Trophoblast cell (in vitro differentiated cells and primary cell): ENCODE measurements at regions not wholly inside any gene's neighbourhood (a gene's known extent, or its start where the extent isn't known, plus 50 kb on each side); places are given as distances from the start of the nearest gene placed in this dataset.

Source experiments
- DNase-seq, 2 donors: peaks; one replicate each; pipeline ENCODE4 v3.0.0-alpha.2; 2016
- H2AFZ ChIP-seq: 2 replicates; pipeline ENCODE4 v1.6.1; 2013; ENCODE audit warnings: low read length, moderate library complexity, mild to moderate bottlenecking; ENCODE audit not compliant: insufficient read depth, poor library complexity
- H2AK5ac ChIP-seq: 2 replicates; pipeline ENCODE4 v1.6.1; 2013; ENCODE audit warnings: mild to moderate bottlenecking, low read length
- H2BK120ac ChIP-seq: 2 replicates; pipeline ENCODE4 v1.6.1; 2013; ENCODE audit warnings: low read length, mild to moderate bottlenecking, moderate library complexity; ENCODE audit not compliant: insufficient read depth, poor library complexity
- H2BK12ac ChIP-seq: 2 replicates; pipeline ENCODE4 v1.6.1; 2013; ENCODE audit warnings: mild to moderate bottlenecking, low read length, moderate library complexity
- H2BK5ac ChIP-seq: 2 replicates; pipeline ENCODE4 v1.6.1; 2013; ENCODE audit warnings: low read length, low read depth, moderate library complexity, mild to moderate bottlenecking; ENCODE audit not compliant: poor library complexity
- H3K14ac ChIP-seq: 2 replicates; pipeline ENCODE4 v1.6.1; 2013; ENCODE audit warnings: mild to moderate bottlenecking, low read length
- H3K18ac ChIP-seq: 2 replicates; pipeline ENCODE4 v1.6.1; 2013; ENCODE audit warnings: mild to moderate bottlenecking, low read length
- H3K23ac ChIP-seq: 2 replicates; pipeline ENCODE4 v1.6.1; 2013; ENCODE audit warnings: low read length
- H3K27ac ChIP-seq: 2 replicates; pipeline ENCODE4 v1.5.1; 2013; ENCODE audit warnings: low read depth, mild to moderate bottlenecking, inconsistent platforms, low read length, moderate library complexity
- H3K27me3 ChIP-seq: 2 replicates; pipeline ENCODE4 v1.6.1; 2013; ENCODE audit warnings: inconsistent platforms, mild to moderate bottlenecking, low read length, moderate library complexity; ENCODE audit not compliant: insufficient read depth
- H3K36me3 ChIP-seq, 2 experiments: 1 replicate in 1 of 2; 2 replicates in 1 of 2; pipeline ENCODE4 v1.6.1; 2013; ENCODE audit warnings: low read length in 2 of 2, mild to moderate bottlenecking in 2 of 2, moderate library complexity in 1 of 2; ENCODE audit not compliant: insufficient read depth in 2 of 2, control insufficient read depth in 1 of 2
- H3K4ac ChIP-seq: 2 replicates; pipeline ENCODE4 v1.6.1; 2013; ENCODE audit warnings: low read depth, mild to moderate bottlenecking, low read length, moderate library complexity
- H3K4me1 ChIP-seq, 2 experiments: 1 replicate in 1 of 2; 2 replicates in 1 of 2; pipeline ENCODE4 v1.6.1; 2013; ENCODE audit warnings: low read length in 2 of 2, mild to moderate bottlenecking in 2 of 2, moderate library complexity in 1 of 2; ENCODE audit not compliant: insufficient read depth in 2 of 2, control insufficient read depth in 1 of 2
- H3K4me2 ChIP-seq: 2 replicates; pipeline ENCODE4 v1.6.1; 2013; ENCODE audit warnings: inconsistent platforms, mild to moderate bottlenecking, low read length, moderate library complexity
- H3K4me3 ChIP-seq: 2 replicates; pipeline ENCODE4 v1.5.1; 2013; ENCODE audit warnings: mild to moderate bottlenecking, low read depth, low read length, inconsistent platforms
- H3K79me1 ChIP-seq: one replicate; pipeline ENCODE4 v1.6.1; 2013; ENCODE audit warnings: low read length
- H3K79me2 ChIP-seq: 2 replicates; pipeline ENCODE4 v1.6.1; 2013; ENCODE audit warnings: low read length, mild to moderate bottlenecking; ENCODE audit not compliant: control insufficient read depth, insufficient read depth, poor library complexity
- H3K9ac ChIP-seq: 2 replicates; pipeline ENCODE4 v1.6.1; 2013; ENCODE audit warnings: mild to moderate bottlenecking, low read length
- H3K9me3 ChIP-seq: 2 replicates; pipeline ENCODE4 v1.6.1; 2013; ENCODE audit warnings: low read depth, mild to moderate bottlenecking, control low read depth, inconsistent platforms, low read length; ENCODE audit not compliant: insufficient read depth
- H4K12ac ChIP-seq: 2 replicates; pipeline ENCODE4 v1.6.1; 2013; ENCODE audit warnings: low read depth, mild to moderate bottlenecking, low read length, moderate library complexity
- H4K8ac ChIP-seq: 2 replicates; pipeline ENCODE4 v1.6.1; 2013; ENCODE audit warnings: low read depth, mild to moderate bottlenecking, low read length, moderate library complexity
- H4K91ac ChIP-seq: one replicate; pipeline ENCODE4 v1.6.1; 2013; ENCODE audit warnings: low read depth, mild to moderate bottlenecking, low read length, moderate library complexity
- WGBS: extraction: QIAGEN DNeasy Blood & Tissue Kit; methylation state at CpG from one replicate; pipeline ENCODE4 v1.1.7; 2013; ENCODE audit warnings: missing lambda C conversion rate; ENCODE audit not compliant: insufficient read length, insufficient coverage; ENCODE audit errors: extremely low coverage; 5-methylcytosine and 5-hydroxymethylcytosine counted together

DNA sequence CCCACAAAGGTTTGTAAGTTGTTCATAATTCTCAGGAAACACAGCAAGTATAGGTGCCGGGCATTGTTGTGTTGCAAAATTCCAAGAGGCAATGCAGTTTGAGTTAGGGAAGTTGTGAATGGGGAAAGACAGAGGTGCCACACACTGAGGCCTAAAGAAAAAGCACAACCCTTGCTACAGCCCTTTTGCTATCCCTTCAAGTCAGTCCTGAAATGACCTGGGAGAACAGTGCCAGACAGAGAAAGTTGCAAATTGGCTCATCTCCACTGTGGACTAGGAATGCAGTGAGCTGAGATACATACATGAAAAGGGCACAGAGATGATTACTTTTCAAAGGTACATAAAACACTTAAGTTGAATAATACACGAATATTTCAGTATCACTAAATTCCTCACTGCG is 213.3 kb upstream of the TMTC1 start:
- Histone ChIP-seq H3K27ac (no peak overlapping the region), H3K9ac (no peak overlapping the region), H3K4me2 (no peak overlapping the region), H4K91ac (no peak overlapping the region), H3K4me1 (no peaks in the 10 kb centered on the region), H3K36me3 (no peaks in the 10 kb centered on the region), H2BK120ac (no peak overlapping the region), H3K4ac (no peak overlapping the region), H3K4me3 (no peak overlapping the region), H3K23ac (no peak overlapping the region), H3K9me3 (no peaks in the 10 kb centered on the region), H3K14ac (no peak overlapping the region), H2BK12ac (no peak overlapping the region), H3K18ac (no peak overlapping the region), H2AFZ (no peak overlapping the region), H3K27me3 (no peaks in the 10 kb centered on the region), H2AK5ac (no peak overlapping the region), H3K79me2 (no peaks in the 10 kb centered on the region), H4K8ac (no peak overlapping the region), H4K12ac (no peak overlapping the region), H3K79me1 (no peaks in the 10 kb centered on the region), H2BK5ac (no peak overlapping the region)
- no peak for DNase-seq
- WGBS: no CpG with 5 or more reads among the region's 3 CpGs

DNA sequence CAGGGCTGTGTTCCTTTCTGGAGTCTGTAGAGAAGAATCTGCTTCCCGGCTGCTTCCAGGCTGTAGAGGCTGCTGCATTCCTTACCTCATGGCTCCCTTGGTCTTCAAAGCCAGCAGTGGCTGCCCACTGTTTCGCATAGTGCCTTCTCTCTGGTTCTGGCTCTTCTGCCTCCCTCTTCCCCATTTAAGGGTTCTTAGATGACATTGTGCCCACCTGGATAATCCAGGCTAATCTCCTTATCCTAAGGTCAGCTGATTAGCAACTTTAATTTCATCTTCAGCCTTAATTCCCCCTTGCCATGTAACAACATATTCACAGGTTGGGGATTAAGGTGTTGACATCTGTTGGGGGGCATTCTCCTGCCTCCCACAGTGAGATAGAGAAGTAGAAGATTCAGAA is 208.6 kb upstream of the TMTC1 start:
- H3K79me2 ChIP-seq: no peaks in the 10 kb centered on the region
- no peak overlapping the region for H4K8ac ChIP-seq
- no peak overlapping the region for H3K27ac ChIP-seq
- no peaks in the 10 kb centered on the region for H3K79me1 ChIP-seq
- no peak overlapping the region for H2AFZ ChIP-seq
- H3K4me3 ChIP-seq: no peak overlapping the region
- no peak overlapping the region for H4K91ac ChIP-seq
- DNase-seq: no peak
- H3K36me3 ChIP-seq: no peaks in the 10 kb centered on the region
- WGBS: no CpG with 5 or more reads among the region's 2 CpGs
- H3K4me1 ChIP-seq: no peaks in the 10 kb centered on the region
- H3K23ac ChIP-seq: no peak overlapping the region
- no peak overlapping the region for H3K4ac ChIP-seq
- H2BK5ac ChIP-seq: no peak overlapping the region
- no peak overlapping the region for H2BK12ac ChIP-seq
- no peak overlapping the region for H4K12ac ChIP-seq
- H3K4me2 ChIP-seq: no peak overlapping the region
- no peak overlapping the region for H2AK5ac ChIP-seq
- H3K9ac ChIP-seq: no peak overlapping the region
- H3K18ac ChIP-seq: no peak overlapping the region
- no peak overlapping the region for H2BK120ac ChIP-seq
- H3K27me3 ChIP-seq: no peaks in the 10 kb centered on the region
- H3K9me3 ChIP-seq: no peaks in the 10 kb centered on the region
- H3K14ac ChIP-seq: no peak overlapping the region

DNA sequence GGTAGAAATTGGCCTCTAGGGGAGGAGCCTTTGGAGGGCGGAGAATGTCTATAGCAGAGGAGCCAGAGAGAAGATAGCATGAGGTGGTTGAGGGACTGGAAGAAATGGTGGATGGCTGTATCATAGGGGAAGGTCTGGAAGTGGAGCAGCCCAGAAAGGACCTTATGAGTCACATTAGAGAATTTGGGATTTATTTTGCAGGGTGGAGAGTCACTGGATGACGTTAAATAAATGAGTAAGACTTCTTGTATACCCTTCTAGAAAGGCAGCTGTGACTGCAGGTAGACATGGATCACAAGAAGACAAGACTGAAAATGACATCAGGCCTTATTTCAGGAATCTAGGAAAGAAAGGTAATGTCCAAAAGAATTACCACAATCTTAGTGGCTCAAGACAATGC is 208.2 kb upstream of the TMTC1 start:
- H3K23ac ChIP-seq: no peak overlapping the region
- H4K12ac ChIP-seq: no peak overlapping the region
- H2AFZ ChIP-seq: no peak overlapping the region
- H3K79me1 ChIP-seq: no peaks in the 10 kb centered on the region
- H3K27ac ChIP-seq: no peak overlapping the region
- no peak overlapping the region for H3K9ac ChIP-seq
- DNase-seq: no peak
- H3K36me3 ChIP-seq: no peaks in the 10 kb centered on the region
- no peaks in the 10 kb centered on the region for H3K79me2 ChIP-seq
- no peak overlapping the region for H3K14ac ChIP-seq
- no peak overlapping the region for H4K8ac ChIP-seq
- no peak overlapping the region for H2AK5ac ChIP-seq
- no peak overlapping the region for H2BK120ac ChIP-seq
- no peak overlapping the region for H4K91ac ChIP-seq
- no peak overlapping the region for H3K4ac ChIP-seq
- H3K18ac ChIP-seq: no peak overlapping the region
- H3K9me3 ChIP-seq: no peaks in the 10 kb centered on the region
- H2BK12ac ChIP-seq: no peak overlapping the region
- no peak overlapping the region for H2BK5ac ChIP-seq
- H3K27me3 ChIP-seq: no peaks in the 10 kb centered on the region
- H3K4me3 ChIP-seq: no peak overlapping the region
- H3K4me2 ChIP-seq: no peak overlapping the region
- WGBS: no CpG with 5 or more reads among the region's 2 CpGs
- H3K4me1 ChIP-seq: no peaks in the 10 kb centered on the region

DNA sequence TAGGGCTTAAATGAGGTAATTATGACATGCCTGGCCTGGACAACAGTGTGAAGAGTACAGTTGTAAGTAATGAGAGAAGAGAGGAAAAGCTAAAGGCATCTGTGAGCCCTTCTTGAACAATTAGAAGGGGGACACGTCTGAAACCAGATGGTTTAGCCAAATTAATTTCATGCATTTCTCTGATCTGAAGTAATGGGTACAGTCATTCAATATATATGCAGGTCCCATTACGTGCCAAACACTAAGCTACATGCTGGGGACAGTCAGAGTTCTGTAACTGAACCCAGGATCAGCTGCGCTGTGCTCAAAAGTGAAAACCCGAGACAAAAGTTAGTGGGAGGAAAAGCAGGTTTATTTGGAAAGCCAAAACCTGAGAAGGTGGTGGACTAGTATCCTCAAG is 207.2 kb upstream of the TMTC1 start:
- H3K18ac ChIP-seq: no peak overlapping the region
- no peak overlapping the region for H3K9ac ChIP-seq
- no peak overlapping the region for H3K27ac ChIP-seq
- no peak for DNase-seq
- no peak overlapping the region for H3K4ac ChIP-seq
- no peak overlapping the region for H2AFZ ChIP-seq
- no peak overlapping the region for H4K8ac ChIP-seq
- H3K14ac ChIP-seq: no peak overlapping the region
- no peak overlapping the region for H4K91ac ChIP-seq
- H3K23ac ChIP-seq: no peak overlapping the region
- H2BK12ac ChIP-seq: no peak overlapping the region
- no peaks in the 10 kb centered on the region for H3K79me1 ChIP-seq
- H3K27me3 ChIP-seq: no peaks in the 10 kb centered on the region
- no peak overlapping the region for H4K12ac ChIP-seq
- H3K4me2 ChIP-seq: no peak overlapping the region
- no peak overlapping the region for H2BK5ac ChIP-seq
- no CpG with 5 or more reads among the region's 4 CpGs for WGBS
- no peaks in the 10 kb centered on the region for H3K9me3 ChIP-seq
- H3K36me3 ChIP-seq: no peaks in the 10 kb centered on the region
- no peak overlapping the region for H3K4me3 ChIP-seq
- H2AK5ac ChIP-seq: no peak overlapping the region
- H3K4me1 ChIP-seq: no peaks in the 10 kb centered on the region
- no peaks in the 10 kb centered on the region for H3K79me2 ChIP-seq
- H2BK120ac ChIP-seq: no peak overlapping the region
